ENCODE measurements at regions not wholly inside any gene's neighbourhood (a gene's known extent, or its start where the extent isn't known, plus 50 kb on each side); places are given as distances from the start of the nearest gene placed in this dataset.

DNA sequence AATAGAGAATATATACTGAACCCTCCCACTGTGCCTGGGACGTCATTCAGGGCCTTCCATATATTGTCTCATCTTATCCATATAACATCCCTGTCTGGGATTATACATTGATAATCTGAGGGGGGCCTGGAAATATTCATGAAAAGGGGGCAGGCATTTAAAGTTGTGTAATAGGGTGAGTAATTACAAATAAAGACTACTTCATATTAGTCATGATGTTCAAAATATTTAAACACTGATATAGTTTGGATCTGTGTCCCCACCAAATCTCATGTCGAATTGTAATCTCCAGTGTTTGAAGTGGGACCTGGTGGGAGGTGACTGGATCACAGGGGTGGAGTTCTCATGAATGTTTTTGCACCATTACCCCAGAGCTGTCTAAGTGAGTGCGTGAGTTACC is 97.8 kb downstream of the AQP9 start:
- no peak for FAIRE-seq

DNA sequence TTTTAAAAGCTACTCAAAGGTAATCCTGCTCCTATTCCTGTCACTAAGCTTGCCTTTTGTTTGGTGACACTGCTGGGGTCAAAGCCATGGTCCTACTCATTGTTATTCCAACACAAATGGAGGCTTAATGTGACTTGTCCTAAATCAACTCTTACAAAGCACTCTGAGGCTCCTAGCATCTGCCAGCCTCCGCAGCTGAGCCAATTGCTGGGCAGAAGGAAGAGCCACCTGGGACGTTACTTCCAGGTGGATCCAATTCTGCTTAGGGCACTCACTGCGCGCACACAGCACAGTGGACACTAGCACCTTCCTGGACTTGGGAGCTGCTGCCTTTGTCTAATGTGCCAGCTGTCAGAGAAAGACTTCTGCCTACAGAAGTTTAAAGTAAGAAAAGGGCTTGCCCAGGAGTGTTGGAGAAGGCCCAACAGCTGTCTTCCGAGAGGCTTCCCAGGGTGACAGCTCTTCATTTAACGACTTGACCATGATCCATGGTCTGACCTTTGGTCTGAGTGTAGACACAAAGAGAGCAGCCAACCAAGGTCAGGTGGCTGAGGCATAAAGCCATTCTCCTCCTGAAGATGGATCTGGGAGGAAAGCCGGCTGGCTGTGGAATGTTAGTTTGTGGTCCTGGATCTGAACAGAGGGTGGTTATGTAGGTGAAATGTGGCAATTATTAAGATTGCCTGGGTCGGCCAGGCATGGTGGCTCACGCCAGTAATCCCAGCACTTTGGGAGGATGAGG is 102.2 kb downstream of the AQP9 start:
- no peak for FAIRE-seq

DNA sequence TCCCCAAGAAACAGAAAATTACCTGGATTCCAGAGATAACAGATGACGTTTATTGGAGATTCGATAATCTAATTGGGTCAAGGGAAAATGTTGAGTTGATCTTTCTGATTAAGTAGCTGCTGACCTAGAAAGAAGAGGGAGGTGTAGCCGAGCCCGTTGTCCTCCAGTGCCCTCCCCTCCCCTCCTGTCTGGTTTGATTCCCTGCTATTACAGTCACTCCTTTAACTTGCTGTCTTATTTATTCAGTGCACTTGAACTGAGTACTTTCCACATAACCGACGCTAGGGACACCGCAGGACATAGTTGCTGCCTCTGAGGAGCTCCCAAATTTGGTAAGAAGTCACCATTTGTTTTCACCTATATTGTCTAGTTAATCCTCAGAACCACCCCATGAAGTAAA is 103.7 kb downstream of the AQP9 start:
- no peak for FAIRE-seq

DNA sequence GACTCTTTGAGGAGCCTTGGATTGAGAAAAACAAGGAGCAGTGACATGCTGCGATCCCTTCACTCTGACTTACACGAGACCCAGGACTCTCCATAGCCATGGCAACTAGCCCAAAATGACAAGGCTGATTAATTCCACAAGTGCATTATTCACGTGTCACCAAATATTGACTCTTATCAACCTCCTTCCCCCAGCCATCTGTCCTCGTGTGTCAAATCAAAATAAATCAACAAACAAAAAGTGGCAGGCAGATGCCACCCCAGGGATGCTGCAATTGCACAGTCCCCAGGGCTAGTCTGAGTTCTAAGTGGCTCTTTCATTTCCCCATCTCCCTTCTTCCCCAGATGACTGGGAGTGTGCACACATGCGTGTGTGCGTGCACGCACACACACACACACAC is 104.9 kb downstream of the AQP9 start:
- FAIRE-seq, result no peak

DNA sequence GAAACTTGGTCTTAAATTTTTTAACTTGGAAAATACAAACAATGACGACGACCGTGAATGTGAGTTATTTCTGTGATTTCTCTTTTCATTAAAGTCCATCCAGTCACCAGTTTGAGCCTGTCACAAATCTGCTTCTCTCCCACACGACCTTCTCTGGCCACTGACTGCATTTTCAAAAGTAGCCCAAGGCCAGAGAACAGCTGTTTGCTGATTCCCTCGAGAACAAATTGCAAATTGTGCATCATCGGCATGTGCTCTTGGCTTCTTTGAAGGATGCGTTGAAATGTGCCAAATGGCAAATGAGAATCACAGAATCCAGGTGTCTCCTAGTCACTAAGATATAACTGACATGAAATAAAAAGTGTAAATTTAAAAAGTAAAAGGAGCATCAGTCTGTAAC is 106.4 kb downstream of the AQP9 start:
- no peak for FAIRE-seq

DNA sequence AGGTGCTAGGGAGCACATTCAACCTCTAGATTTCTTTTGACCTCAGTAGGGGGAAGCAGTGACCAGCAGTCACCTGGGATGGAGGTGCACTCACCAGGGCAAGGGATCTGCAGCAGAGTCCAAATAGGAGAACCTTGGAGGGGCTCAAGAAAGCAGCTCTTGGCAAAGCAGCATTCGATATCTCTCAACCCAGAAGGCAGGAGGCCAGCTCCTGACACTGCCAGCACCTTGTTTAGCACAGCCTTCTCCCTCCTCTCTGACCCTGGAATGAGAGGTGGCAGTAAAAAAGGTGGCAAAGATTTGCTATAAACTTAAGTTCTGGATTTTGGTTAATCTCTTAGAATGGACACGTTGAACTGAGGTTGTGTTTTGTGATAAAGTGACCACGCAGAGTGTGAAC is 107.9 kb downstream of the AQP9 start:
- FAIRE-seq, result no peak

DNA sequence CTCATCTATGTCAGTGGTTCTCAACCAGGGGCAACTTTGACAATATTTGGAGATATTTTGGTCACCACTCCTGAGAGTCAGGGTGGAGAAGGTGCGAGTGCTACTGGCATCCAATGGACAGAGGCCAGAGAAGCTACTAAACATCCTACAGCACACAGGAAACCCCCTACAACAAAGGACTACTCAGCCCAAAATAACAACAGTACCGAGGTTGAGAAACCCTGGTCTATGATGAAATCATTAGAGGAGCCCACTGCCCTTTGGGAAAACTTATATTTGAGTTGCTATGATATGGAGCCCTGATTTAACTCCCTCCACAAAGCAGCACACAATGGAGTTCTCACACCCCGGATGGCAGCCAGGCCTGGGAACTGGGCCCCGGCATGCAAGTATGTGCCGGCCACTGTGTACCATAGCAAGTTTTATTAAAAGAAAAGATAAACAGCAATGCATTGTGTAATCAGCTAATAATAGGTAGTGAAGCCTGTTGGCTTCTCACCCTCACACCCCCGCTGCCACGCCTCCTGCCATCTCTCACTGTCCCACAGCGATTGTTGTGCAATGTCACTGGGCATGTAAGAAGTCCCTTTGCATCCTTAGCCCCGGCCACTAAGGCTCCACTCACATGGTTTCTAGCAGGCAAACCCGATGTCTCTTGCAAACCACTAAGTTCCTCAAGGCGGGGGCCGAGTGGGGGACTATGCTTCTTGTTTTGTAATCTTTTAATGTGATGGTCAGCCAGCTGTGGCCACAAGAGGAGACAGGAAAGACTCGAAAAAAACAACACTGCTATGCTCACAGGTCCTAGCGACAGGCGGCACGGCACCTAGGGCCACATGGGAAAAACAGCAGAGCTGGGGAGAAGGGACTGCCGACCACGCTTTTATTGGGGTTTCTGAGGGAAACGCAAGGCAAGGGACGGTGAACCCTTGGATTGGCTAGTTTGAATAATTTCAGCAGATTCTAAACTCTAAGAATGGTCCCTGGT is 110.0 kb downstream of the AQP9 start:
- no peak for FAIRE-seq

DNA sequence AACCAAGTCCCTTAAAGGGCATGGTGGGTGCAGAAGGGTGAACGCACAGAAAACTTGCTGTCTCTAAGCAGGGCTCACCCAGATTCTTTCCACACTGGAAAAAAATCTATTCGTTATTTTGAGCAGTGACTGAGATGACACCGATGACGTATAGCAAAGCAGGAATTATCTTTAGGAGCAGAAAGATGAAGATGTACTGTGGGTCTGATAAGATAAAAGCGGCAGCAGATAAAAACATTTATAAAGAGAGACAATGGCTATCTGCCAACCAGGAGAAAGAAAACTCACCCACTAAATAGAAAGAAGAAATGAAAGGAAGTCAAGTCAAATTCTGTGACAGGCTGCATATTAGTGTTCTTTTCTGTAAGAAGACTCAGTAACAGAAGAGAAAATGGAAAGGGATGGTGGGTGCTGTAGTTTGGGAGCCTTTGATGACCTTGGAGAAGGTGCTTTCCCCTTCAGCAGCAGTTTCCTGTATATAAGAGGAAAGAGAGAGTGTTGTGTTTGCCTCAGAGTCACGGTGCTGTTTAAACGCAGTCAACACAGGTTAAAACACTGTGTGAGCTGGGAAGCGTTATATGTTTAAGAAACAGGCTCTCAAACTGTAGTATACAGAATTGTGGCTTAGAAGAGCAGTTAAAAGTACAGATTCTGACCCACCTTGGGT is 111.6 kb downstream of the AQP9 start:
- FAIRE-seq, result no peak

DNA sequence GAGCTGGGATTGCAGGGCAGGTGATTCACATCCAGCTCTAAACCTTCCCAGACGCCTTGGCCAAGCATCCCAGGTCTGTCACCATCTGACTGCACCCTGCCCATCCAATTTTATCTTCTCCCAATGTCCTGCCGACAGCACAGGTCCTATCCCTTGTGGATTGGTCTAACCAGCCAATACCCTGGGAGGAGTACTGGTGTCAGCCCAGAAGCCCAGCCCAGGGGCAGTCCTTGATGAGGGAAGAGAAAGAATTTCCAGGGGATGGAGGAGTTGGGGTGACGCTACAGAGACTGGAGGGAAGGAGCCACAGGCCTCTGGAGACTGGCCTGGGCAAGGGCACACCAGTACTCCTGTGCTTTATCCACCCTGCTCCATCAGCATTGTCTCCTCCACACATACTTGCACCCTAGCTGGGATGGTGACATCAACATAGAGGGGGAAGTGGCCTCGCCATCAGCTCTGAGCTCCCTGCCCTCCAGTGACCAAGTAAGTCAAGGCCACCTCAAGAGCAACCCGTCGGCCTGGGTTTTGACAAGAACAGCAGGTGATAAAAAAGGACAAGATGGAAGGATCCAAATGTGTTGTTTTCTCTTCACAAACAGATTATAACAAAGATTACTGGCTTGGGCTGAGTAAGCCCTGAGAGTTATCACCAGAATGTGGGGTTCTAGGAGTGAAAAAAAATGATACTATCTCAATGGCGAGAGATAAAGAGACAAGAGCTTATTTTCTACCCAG is 114.6 kb downstream of the AQP9 start:
- FAIRE-seq, result no peak

DNA sequence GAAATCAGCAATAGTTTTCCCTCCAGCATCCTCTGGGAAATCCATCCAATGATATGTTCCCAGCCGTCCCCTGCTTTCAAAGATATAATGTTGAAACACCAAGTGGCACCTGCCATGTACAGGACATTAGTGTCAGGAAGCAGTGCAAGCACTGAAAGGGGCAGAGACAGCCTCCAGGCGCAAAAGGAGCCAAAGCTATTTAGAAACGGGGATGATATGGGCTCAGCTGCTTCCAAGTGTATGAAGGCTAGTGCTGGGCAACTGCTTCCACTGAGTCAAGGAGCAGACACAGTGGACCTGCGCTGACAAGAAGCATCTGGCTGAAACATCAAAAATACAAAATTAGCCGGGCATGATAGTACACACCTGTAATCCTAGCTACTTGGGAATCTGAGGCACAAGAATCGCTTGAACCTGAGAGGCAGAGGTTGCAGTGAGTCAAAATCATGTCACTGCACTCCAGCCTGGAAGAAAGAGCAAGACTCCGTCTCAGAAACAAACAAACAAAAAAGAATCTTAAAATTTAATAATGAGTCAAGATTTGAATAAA is 119.7 kb downstream of the AQP9 start:
- no peak for FAIRE-seq

DNA sequence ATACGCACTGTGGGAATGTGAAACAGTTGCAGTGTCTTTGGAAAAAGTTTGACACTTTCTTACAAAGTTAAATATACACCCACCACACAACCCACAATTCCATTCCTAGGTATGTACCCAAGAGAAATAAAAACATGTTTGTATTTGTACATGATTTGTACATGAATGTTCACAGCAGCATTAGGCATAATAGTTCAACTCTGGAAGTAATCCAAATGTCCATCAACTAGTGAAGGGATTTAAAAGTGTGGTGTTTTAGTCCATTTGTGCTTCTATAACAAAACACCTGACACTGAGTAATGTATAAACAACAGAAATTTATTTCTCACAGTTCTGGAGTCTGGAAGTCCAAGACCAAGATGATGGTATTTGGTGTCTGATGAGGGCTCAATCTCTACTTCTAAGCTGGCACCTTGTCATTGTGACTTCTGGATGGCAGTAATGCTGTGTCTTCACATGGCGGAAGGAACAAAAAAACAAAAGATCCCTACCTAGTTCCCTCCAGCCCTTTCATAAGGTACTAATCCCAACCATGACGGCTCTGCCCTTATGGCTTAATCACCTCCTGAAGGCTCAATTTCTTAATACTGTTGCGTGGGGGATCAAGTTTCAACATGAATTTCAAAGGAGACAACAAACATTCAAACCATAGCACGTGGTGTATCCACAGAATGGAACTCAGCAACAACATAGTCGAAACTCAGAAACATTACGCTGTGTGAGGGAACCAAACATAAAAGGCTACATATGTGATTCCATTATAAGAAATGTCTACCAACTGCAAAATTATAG is 120.5 kb downstream of the AQP9 start:
- no peak for FAIRE-seq

DNA sequence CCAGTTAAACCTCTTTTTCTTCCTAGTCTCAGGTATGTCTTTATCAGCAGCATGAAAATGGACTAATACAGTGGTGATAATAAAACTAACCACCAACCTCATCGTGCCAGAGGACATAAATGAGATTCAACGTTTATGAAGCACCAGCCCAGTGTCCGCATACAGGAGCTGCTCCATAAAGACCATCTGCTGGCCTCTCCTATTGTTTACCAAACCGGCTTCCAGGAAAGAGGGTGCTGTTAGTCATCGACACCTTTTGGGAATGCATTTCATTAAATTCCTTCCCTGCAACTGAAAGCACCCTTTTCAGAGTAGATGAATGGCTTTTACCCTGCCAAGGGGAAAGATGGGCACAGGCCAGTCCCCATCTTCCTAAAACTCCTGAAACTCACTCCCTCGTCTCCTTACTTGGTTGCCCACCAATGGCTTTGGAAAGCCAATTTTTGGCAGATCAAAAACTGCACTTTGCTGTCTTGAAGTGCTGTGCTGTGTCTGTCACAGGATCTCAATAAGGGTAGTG is 122.1 kb downstream of the AQP9 start:
- FAIRE-seq, result no peak

DNA sequence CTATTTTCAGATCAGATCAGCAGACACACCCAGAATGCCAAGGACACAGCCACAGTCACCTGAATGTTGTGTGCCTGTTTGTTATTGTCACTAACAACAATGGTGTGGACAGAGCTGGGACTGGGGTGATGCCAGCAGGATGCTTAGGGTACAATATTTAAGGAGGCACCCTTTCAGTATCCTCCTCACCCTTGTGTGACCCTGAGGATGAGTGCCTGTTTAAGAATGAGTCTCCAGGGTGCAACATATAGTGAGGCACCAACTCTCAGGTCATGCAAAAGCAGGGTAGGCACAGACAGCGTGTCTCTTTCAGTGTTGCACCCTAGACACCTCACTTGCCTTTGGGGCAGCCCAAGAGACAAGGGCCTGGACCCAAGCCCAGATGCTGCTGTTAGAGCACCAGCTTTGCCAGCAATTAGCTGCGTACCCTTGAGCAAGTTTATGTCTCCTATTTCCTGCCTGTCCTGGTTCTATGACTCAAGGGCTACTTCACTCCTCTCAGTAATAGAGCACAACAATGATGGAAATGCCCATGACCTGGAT is 122.6 kb downstream of the AQP9 start:
- no peak for FAIRE-seq

DNA sequence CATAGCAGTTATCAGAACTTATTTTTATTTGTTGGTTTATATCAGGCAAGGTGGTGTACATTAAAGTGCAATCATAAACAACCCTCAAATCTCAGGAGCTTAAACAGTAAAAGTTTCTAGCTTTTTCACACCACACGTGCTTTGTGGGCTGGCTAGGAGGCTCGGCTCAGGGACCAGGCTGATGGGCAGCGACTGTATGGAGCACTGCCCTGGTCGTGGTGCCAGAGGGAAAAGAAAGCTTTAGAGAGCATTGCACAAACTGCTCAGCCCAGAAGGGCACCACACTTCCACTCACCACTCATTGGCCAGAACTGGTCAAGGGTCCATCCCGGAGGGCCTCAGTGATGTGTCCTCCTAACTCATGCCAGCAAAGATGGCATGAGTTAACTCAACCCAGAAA is 123.2 kb downstream of the AQP9 start:
- FAIRE-seq, result no peak

DNA sequence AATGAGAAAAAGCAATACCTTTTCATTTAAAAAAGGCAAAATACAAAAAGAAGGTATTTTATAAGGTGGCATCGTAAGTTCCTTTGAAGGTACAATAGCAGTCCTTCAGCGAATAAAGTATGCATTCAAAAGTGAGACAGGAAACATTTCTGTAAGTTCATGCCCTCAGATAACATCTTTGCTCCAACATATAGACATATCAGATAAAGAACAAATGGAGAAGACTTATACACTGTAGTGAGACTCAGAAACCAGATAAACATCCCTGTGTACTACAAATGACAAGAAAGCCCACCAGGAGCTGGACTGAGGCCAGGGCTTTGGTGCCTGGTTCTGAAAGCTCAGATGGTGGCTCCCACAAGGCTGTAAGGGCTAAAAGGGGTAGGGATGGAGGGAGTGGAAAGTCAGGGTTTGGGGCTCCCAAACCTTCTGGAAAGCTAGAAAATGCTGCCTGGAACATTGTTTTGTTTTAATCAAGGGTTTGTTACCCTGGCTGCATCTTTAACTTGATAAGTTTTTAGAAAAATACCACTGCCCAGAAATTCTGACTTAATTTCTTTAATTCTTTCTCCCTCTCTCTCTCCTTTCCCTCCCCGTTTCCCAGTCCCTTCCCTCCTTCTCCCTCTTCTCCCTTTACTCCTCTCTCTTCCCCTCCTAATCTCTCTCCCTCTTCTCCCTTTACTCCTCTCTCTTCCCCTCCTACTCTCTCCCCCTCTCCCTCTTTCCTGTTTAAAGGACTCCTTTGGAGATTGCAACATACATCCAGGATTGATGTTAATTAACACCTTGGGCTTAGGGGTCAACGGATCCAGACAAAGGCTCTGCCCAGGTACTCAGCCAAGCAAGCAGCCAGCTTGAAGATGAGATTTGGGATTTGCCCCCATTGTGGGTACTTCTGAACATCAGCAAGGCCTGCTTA is 126.1 kb downstream of the AQP9 start:
- no peak for FAIRE-seq

DNA sequence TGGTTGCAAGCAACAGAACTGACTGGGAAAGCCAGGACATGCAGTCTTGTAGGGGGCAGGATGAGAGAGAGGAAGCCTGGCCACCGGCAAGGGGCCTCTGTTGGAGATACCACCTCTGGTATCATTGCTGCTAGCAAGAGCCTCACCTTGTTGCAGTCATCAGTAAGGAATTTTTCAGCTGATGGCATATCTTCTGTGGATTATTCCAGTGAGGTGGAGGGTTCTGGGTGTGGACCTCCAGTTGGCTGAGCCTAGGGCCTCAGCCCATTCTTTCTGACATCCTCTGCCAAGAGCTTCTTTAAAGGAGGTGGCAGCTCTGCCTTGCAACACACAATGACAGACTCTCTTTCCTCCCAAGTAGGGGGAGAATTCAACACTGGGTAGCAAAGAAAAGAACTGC is 128.9 kb downstream of the AQP9 start:
- FAIRE-seq, result no peak

DNA sequence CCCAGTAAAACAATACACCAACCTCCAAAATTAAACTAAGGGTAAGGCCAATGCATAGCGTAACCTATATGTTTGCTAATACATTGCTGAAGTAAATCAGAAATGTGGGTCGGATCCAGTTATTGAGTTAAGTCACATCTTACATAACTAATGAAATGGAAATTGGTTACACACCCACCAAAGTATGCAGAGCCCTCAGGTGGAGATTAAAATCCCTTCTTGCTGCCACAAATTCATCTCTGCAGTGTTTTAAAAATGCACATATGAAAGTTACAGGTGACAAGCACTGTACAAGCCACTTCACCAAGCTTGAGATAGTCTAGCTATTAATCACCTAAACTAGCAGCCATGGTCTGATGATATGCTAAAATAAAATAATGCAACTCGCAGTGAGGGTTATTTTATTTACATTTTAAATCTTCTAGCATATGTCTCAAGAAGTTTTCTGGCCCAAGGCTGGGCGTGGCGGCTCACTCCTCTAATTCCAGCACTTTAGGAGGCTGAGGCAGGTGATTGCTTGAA is 130.6 kb downstream of the AQP9 start:
- FAIRE-seq, result no peak

DNA sequence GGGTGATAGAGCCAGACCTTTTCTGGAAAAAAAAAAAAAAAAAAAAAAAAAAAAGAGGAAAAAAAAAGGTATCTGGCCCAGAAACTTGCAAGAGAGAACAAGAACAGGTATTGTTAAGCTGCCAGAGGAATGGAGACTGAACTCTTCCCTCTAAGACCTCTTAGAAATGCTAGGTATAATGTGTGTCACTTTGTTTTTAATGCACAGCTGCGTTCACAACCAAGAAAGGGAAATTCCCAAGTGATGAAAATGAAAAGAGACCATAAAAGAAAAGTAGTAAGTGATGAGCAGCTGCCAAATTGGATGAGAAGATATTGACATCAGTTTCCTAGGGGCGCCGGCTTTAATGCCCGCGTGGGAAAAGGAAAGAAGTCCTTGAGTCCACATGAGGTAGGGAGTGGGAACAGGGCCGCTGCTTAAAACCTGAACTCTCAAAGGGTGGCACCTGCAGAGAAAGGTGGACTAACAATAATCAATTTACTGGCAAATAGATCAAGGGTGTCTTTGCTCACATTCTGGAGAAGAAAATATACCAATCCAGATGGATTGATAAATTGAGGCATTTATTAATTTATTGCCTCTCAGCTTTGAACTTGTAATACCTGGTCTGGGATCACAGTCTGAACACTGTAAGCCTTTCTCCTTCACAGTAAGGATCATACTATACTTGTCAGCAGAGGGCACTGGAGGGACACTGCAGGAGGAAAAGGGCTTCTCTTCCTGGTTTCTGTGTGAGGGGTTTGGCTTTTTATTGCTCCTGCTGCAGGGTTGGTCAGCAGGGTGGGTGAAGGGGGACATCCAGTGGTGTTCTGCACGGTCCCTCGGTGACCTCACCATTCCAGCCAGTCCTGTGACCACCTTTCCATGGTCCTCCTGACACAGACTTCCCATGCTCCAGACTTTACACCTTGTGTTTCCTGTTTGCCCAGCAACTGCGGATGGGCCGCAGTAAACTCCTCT is 131.6 kb downstream of the AQP9 start:
- FAIRE-seq, result peak; percentile 92

DNA sequence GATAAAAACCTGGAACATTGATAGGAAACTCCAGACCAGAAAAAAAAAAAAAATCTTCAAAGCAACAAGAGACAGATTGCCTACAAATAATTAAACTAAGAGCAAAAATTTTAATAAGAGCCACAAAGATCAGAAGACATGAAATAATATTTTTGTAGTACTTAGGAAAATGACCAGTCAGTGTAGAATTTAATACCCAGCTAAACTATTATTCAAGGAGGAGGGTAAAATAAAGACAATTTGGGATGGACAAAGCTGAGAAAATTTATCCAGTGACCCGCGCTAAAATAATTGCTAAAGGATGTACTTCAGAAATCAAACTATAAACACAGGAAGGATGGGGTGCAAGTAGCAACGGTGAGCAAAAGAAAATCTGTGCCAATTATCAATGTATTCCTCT is 133.2 kb downstream of the AQP9 start:
- FAIRE-seq, result no peak

All from islet of Langerhans (tissue), 1 donor.